IPS-NIHi7 (cell line): ENCODE measurements at regions not wholly inside any gene's neighbourhood (a gene's known extent, or its start where the extent isn't known, plus 50 kb on each side); places are given as distances from the start of the nearest gene placed in this dataset.

Experiments used
- DNase-seq: peaks from one replicate; pipeline ENCODE4 v3.0.0; 2012; ENCODE audit warnings: mixed read lengths; ENCODE audit errors: extremely low spot score

DNA sequence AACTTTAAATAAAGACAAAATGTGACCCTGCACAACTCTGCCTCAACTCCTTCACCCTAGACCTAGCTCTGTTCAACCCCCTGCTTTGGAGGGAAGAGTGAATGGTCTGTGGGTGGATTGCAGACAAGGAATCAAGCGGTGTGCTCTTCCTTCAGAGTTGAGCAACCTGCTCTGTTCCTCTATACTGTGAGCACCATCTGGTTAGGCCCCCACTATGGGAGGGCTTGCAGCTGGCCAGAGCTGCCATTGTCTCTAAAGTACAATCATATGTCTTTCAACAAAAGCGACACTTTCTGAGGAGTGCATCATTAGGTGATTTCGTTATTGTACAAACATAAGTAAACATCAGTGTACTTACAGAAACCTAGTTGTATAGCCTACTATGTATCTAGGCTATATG, 406.1 kb upstream of the MARCKS start:
- DNase-seq = no peak

DNA sequence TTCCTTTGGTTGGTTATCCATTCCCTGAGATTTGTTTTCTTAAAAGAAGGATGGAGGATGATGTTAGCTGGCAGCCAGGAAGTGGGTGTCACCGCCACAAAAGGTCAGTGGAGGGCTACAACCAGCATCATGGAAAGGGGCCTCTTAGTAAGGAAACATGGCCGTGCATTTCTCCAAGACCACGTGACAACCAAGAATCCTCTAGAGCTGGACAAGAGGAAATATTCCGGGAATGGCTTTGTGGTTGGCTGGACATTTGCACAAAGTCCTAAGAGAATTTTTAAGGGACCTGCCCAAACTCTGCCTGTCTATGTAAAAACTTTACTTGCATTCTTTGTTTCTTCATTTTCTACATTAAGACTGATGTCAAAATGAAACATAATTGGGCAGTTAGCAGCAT, 399.9 kb upstream of the MARCKS start:
- no peak for DNase-seq

DNA sequence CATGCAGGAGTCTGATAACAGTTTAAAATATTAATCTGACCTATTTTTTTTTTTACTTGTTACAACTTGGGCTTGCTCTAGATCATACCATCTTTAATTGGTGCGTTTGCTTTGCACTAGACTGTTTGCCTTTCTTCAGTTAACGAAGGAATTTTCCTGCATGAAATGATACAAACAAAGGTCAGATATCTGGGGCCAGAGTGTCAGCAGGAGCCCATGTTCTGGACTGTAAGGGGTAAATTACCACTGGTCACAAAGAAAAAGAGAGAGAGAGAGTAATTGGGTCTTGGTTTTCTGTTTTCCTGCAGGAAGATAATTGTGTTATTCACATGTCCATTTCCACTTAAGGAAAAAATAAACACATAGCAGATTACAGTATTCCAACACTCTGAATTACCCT, 399.4 kb upstream of the MARCKS start:
- no peak for DNase-seq

DNA sequence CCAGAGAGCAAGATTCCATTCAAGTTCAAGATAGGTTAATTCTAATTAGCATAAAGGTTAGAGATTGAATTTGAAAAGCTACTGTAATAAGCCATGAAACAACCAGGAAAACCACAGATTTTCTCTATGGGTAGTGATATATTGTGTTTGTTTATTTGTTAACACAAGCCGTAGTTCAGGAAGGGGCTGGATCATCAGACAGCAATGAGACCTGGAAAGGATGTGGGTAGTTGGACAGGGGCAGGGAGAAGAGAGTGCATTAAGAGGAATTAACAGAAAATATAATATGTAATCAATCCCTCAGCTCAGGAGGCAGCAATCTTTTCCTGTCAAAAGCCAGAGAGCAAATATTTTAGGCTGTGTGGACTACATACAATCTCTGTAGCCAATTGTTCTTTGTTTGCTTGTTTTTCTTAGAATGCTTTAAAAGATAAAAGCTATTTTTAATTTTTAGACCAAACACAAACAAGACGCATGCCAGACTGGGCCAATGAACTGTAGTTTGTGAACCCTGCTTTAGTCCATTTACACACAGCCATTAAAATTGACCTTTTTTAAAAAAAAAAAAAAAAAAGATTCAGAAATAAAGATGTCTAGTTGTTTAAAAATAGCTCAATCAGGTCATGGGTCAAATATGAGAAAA, 398.7 kb upstream of the MARCKS start:
- DNase-seq = no peak

DNA sequence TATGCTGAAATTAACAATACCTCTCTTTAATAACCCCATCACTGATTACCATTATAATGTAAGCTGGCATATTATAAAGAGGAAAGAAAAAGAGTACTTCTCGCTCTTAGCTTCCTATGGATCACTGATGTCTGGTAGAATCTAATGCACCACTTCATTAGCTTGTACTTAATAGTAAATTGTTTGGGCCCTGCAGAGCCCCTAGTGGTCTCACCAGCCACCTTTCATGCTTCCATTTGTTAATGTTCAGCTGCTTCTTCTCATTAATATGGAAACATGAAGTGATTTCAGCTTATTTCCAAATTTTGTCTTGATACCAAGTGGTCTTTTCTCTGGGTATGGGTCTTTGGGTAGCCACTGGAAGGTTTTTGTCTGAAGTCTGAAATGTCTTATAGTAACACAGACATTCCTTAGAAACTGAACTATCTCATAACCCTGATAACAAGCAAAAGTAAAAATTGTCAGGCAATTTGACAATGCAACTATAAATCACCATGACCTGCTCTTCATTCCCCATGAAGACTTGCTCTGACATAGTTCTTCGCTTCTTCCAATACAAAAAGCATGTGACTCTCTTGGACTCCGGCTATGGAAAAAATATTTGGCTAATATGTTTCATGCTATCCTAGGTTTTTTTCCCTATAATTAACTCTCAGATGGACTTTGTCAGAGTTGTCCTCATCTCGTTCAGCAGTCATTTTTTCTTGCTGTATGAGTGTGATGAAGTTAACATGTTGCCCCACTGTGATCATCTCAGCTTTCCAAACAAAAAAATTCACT, 395.8 kb upstream of the MARCKS start:
- DNase-seq = no peak

DNA sequence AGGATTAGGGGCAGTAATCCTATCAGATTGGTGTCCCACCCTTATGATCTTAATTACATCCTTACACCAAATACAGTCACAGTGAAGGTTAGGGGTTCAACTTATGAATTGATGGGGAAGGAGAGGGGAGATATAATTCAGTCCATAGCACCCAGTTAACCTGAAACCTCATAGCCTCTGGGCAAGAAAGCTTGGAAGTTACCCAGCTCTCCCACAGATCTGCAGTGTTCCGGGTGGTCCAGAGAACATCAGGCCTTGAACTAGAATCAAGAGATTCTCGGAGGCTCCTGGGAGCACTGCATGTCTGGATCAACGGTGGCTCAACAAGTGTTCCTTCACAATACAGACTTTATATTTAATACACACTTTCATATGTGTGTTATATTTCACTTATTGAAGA, 392.6 kb upstream of the MARCKS start:
- DNase-seq = no peak

DNA sequence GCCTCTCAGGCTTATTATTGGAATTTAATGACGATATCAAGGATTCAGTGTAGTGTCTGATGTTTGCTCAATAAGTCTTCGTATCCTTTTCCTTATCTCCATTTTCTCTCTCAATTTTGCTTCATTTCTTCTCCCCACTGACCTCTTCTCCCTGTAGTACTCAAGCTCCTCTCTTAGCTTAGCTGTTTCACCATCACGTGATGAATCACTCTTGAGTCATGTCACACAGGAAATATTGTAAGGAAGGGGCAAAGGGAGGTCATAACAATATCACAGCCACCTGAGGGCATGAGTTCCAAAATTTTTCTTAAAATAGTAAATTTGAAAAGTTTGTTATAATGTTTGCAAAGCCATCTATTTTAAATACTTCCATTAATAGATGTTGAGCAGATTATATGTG, 392.2 kb upstream of the MARCKS start:
- no peak for DNase-seq

DNA sequence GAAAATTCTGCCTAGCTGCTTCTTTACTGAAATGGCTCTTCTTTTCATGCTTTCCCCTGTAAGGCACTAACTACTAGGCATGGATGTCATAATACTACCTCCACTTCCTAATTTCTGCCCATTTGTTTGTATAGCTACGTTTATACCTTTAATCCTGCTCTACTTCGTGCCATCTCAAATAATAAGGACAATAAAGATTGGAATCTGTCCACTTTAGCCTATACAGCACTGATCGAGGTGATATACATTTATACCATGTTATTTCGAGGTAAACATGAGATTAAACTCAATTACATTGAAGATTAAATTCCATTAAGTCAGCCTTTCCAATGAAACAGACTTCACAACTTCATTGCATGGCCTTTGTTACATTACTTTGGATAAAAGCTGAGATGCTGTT, 390.6 kb upstream of the MARCKS start:
- no peak for DNase-seq

DNA sequence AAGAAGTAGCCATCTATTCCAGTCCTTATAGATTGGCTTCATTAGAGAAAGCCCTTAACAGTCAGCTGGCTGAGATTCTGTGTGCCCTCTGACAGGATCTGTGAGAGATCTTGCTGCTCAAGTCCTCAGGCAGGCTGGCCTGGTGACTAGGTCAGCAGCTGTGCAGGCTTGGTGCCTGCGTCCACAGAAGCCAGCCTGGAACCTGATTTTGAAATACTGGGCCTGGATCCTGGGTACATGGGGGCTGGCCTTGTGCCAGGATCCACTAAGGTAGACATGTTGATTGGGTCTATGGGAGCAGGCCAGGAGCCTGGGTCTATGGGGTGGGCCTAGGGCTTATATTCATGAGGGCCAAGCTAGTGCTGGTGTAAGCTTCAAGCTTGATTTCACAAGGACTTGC, 381.8 kb upstream of the MARCKS start:
- DNase-seq = no peak

DNA sequence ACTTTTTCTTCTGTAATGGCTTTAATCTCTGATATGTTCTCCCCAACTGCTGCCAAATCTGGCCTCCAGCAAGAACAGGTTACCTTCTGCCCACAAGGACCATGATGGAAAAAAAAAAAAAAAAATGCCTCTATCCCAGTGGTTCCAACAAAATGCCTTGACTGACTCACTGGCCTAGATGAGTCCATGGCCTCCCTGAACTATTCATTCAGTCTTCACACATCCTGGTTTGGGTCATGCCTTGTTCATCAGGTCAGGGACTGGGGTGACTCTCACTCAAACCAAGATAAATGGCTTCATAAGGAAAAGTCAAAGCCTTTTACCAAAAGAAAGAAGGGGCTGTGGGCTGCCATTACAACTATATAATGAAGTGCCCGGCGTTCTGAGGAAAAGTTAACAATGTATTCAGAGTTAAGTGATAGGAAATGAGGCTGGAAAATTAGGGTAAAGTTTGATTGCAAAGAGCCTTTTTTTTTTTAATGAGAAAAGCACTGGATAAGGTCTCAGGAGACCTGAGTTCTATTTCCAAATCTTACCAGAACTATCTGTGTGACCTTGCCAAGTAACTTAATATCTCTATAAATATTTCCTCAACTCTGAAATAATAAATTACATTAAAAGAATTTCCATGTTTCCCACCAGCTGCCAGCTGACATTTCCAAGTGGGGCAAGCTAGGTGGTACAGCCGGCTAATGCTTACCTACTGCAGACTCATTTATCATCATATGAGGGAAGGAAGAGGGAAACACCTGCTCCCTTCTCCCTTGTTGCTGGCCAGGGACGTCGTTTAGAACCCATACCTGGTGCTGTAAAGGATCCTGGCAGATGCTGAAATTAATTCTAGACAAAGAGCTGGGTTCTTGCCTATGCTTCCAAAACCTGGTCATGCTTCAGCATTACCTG, 380.0 kb upstream of the MARCKS start:
- no peak for DNase-seq

DNA sequence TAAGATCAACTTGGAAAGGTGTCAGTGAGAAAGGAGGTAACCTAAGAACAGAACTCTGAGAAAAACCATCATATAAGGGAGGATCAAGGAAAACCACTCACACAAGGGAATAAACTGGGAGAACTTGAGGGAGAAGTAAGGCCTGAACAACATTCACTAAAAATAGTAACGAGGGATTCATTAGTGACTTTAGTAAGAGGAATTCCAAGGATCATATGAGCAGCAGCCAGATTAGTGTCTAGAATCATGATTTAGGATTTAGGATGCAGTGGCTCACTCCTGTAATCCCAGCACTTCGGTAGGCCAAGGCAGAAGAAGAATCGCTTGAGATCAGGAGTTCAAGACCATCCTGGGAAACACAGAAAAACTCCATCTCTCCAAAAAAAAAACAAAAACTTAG, 376.5 kb upstream of the MARCKS start:
- no peak for DNase-seq

DNA sequence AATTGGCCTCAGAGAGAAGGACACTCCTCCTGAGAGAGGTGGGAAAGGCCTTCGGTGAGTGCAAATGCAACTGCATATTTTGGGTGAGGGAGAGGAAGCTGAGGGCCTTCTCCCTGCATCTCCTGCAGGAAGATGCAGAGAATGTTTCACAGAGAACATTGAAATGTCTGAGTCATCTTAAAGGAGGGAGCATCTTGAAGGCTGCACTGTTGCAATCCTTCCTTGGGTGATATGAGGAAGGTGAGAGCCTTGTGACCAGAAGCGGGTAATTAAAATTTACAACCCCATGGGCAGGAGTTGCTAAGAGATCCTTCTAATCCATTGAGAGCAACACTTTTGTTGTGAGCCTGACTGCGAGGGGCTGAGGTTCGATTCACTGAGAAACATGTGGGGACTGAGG, 375.7 kb upstream of the MARCKS start:
- no peak for DNase-seq

DNA sequence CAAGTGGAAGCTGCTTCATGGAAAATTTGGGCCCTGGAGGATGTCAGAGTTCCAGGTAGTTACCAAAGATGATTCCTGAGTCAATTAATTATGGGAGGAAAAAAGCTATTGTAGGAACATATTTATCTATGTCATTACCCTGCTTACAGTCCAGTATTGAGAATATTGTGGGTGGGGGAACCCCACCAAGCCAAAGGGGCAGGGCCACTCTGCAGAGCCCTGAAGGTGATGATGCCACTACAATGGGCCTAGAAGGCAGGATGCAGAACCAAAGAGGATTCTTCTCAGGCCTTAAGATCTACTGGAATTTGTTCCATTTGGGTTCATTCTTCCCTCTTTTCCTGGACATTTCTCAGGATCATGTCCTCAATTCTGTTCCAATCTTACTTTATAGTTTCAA, 375.2 kb upstream of the MARCKS start:
- DNase-seq = no peak

DNA sequence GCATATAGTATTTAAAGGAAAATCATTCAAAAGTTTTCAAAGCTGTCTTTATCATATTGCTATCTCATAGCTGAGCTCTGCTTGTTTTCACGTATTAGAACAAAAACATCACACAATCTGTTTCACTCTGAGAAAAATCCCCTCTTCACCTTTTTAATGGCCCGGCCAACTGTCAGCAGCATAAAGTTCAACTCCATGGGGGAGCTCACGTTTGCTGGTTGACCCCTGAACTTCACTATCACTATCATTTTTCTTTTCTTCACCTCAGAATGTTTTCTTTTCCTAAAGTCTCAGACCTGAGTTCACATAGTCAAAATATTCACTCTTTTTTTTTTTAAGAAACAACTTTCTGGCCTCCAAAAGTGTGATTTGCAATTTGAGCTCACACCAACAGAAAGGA, 374.4 kb upstream of the MARCKS start:
- no peak for DNase-seq

DNA sequence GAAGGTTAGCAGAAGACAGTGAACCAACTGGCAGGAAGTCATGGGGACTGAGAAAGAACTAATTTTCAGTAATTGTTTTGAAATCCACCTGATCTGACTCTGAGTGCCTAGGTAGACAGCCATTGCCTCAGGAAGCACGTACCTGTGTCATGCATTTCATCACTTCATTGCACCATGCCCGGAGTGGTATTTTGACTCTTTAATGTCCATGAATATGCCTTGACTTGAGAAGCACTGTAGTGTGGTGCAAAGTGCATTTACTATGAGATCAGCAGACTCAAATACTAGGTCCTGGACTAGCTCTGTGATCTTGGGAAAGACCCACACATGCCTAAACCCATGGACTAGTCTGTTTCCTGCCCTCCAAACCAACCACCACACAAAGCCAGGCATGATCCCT, 370.9 kb upstream of the MARCKS start:
- DNase-seq = no peak

DNA sequence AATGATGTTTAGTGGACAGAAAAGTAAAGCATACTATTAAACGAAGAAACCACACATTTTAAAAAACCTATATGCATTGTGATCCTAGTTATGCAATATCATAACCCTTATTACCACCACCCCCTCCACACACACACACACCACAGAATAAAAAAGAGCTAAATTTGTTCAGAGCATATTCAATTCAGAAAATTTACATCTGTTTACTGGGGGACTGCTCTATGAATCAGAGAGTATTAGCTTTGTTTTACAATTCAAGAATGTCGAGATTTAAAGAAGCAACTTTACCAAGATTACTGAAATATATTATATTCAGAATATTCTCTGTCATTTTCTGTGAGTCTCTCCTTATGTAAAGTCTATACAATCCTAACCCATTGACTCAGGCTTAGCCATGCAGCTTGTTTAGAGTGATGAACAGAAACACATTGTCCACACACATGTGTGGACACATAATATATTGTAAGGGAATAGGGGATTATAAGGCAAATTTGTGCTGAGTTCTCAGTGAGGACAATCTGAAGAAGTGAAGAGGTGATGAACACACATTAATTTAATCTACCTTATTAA, 369.6 kb upstream of the MARCKS start:
- no peak for DNase-seq

DNA sequence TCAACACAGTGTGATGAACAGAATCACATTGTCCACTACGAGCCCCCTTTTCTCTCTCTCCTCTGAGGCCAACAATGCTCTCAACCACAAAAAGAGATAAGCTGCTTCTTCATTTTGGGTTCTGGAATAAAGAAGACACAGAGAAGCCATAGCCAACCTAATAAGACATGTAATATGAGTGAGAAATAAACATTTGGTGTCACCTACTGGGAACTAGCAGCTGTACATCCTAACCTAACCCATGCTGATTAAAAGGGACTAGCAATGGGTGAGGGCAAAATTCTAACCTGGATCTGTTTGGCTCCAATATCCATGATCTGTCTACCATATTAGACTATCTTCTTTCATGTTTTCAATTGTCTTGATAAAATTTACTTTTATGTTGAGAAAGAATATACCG, 369.1 kb upstream of the MARCKS start:
- no peak for DNase-seq

DNA sequence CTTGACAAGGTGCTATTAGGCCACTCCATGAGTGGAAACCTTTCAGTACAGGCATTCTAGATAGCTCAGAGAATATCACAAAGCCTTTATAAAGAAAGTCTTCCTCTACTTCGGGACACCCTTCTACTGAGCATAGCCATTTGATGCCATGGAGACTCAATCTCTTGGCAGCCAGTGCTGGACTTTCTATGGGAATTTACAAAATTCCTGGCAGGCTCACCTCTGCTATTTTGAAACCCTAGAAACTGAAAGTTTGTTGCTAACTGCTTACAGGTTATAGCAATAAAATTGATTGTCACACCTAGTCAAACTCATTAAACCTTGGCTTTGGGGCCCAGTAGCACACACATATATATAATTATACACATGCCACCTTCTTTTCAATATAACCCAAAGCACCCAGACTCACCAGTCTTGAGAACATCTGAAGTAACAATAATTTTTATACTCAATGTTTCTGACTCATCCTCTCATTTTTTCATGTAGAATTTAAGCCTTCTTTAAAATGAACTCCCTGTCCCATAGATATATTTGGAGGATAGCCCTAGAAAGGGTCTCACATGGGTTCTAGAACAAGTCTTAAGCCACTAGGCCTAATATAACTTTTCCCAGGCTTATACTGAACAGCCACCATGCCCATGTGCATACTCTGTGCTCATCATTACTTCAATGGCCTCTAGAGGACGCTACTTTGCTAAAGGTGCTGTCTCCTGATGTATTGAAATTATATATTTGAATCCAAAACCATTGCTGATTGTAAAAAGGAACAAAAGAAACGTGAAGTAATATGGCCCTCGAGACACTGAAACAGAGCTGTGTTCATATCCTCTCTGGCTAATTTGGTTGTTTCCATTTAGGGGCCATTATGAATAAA, 368.1 kb upstream of the MARCKS start:
- peak; percentile 36 for DNase-seq

DNA sequence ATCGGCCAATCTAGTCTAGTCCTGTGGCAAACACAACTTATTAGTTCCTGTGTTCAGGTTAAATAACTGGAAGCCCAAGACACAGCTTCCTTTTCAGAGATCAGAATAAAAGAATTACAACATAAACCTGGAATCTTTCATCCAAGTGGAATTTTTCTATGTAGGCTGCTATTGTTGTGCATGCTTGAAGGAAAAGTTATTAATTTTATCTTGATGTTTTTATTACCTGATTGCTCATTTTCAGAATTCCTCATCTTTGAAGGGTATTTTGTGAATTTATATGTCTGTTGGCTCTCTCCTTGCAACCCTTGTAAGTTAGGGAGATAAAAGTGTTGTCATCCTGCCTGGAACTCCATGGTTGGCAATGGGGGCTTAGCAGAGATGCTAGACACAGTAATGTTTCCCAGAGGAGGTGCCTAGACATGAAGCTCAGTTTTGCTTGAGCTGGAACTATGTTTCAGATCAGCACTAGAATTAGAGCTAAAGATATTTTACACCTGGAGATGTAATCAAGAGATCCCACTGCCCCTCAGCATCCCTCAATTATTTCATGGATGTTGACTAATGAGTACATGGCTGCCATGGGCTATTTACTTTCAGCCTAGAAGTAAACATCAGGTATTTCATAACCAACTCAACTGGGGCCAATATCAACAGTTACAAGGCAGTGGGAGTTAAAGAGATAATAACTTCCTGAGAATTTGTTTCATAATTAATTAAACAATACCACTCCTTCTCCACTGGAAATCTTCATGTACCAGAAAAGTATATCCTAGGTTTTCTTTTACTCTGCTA, 367.0 kb upstream of the MARCKS start:
- no peak for DNase-seq

DNA sequence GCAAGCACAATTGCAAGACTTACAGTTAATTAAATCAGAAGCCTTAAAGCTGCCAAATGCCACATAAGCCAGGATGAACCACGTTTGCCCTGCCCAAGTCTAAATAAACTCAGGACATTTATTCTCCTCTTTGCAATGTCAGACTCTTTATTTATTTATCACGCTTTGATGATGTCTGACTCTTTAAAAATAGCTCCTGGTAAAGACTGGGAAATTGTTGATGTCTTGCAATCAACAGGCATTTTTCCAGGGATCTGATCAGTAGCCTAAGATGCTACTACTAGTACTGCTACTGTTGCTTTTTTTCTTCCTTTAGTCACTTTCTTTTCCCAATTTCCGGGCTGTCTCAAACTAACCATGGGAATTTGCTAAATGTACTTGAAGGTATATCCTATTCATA, 365.8 kb upstream of the MARCKS start:
- no peak for DNase-seq

DNA sequence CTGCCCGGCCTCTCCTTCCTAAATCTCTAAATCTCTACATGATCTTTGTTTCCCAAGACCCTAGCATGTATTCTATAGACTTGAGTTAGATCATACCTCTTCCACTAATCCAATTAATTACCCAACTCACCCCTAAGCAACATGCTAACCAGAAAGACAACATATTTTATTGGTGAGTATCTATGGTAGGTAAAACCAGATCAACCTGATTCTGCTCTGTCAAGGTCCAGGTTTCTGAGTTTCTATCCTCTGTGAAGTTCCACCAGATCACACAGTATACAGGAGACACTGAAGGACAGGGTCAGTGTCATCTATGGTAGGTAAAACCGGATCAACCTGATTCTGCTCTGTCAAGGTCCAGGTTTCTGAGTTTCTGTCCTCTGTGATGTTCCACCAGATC, 363.2 kb upstream of the MARCKS start:
- DNase-seq = no peak
